ENCODE measurements at regions not wholly inside any gene's neighbourhood (a gene's known extent, or its start where the extent isn't known, plus 50 kb on each side); places are given as distances from the start of the nearest gene placed in this dataset.
A peak's percentile ranks its signal among the peaks of the same experiment; 100 is the strongest.

DNA sequence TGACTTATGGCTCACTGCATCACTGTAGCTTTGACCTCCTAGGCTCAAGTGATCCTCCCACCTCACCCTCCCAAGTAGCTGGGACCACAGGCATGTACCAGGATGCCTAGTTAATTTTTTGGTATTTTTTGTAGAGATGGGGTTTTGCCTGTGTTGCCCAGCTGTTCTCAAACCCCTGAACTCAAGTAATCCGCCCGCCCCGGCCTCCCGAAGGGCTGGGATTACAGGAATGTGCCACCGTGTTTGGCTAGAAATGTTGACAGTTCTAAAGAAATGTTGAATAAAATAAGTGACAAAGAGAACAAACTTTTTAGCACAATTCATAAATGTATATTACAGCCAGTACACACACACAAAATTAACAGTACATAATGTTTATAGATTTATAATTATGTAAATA, 1586.1 kb downstream of the NCAM2 start:
- Mint-ChIP-seq H3K9me3 (no peaks in the 10 kb centered on the region), H3K27me3 (no peaks in the 10 kb centered on the region), H3K4me1 (no peaks in the 10 kb centered on the region), H3K4me3 (no peak overlapping the region), H3K27ac (no peak overlapping the region)
- DNase-seq (no peak), ATAC-seq (no peak)

DNA sequence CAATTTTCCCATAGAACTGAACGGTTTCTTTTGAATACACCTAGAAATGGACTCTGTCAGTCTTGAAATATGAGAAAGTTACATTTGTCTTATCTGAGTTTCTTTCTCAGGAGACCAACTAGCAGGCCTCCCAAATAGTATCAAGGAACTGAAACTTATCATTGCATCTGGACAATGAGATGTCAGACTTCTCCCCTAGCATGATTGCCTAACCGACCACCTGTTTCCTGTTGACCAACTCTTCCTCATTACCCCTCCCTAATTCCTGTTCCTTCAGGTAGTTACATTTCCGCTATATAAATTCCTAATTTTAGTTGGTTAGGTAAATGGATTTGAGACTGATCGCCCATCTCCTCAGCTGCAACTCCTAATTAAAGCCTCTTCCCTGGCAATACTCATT, 1587.3 kb downstream of the NCAM2 start:
- Mint-ChIP-seq H3K4me3 (no peak overlapping the region), H3K4me1 (no peaks in the 10 kb centered on the region), H3K27me3 (no peaks in the 10 kb centered on the region), H3K27ac (no peak overlapping the region), H3K9me3 (no peaks in the 10 kb centered on the region)
- ATAC-seq (no peak), DNase-seq (no peak)

DNA sequence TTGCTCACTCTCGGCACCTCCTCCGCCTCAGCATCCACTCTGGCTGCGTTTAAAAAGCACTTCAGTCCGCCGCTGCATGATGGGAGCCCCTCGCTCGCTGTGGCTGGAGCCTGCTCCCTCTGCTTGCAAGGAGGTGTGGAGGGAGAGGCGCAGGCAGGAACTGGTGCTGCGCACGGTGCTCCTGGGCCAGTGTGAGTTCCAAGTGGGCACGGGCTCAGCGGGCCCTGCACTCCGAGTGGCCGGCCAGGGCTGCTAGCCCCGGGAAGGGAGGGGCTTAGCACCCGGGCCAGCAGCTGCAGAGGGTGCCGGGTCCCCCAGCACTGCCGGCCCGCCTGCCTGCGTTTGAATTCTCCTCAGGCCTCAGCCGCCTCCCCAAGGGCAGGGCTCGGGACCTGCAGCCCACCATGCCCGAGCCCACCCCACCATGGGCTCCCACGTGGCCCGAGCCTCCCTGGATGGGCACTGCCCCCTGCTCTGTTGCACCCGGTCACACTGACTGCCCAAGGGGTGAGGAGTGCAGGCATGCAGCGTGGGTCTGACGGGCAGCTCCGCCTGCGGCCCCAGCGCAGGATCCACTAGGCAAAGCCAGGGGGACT, 1599.5 kb downstream of the NCAM2 start:
- ATAC-seq (peak; percentile 46), DNase-seq (no peak)
- Mint-ChIP-seq H3K4me1 (no peaks in the 10 kb centered on the region), H3K27me3 (no peaks in the 10 kb centered on the region), H3K27ac (no peak overlapping the region), H3K9me3 (no peaks in the 10 kb centered on the region), H3K4me3 (no peak overlapping the region)

DNA sequence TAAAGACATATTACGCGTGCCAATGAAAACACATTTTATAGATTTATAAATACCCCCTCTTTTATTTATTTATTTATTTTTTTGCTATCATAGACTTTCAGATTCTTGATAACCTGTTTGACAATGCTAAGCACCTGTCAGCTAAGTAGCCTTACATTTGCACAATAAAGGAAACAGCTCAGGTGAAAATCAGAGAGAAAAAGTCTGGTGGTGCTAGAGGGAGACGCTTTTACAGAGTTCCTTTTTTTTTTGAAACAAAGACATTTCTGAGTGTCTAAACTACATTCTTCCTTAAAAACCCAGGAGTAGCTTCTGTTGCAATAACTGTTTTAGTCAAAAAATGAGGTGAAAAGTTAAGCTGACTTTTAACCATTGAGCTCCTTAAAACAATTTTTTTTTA, 1611.6 kb downstream of the NCAM2 start:
- Mint-ChIP-seq H3K9me3 (no peaks in the 10 kb centered on the region), H3K4me1 (no peaks in the 10 kb centered on the region), H3K4me3 (no peak overlapping the region), H3K27ac (no peak overlapping the region), H3K27me3 (no peaks in the 10 kb centered on the region)
- ATAC-seq (no peak), DNase-seq (no peak)

DNA sequence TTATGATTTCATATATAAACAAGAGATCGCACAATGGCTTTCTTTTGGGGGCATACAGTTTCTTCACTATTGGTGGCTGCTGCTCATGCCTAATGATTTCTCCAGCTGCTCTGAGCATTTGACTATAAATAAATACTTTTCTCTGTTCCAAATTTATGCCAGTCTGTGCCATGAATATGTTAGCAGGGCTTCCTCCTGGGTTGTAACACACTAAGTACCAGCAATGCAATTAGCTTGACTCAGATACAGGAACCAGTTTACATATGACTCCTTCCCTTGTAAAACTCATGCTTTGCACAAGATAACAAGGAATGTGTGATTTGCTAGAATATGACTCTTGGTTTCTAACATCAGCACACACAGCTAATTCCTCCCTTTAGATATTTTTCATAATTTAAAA, 1629.7 kb downstream of the NCAM2 start:
- Mint-ChIP-seq H3K4me1 (no peaks in the 10 kb centered on the region), H3K27me3 (no peaks in the 10 kb centered on the region)

DNA sequence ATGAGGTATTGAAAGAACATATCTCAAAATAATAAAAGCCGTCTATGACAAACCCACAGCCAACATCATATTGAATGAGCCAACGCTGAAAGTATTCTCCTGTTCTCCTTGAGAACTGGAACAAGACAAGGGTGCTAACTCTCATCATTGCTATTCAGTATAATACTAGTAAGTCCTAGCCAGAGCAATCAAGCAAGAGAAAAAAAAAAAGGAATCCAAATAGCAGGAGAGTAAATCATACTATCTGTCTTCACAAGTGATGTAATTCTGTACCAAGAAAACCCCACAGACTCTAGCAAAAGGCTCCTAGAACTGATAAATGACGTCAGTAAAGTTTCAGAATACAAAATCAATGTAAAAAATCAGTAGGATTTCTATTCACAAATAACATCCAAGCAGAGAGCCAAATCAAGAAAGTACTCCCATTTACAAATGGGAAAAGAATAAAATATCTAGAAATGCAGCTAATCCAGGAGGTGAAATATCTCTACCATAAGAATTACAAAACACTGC, 1632.8 kb downstream of the NCAM2 start:
- Mint-ChIP-seq H3K4me3 (no peak overlapping the region), H3K27me3 (no peaks in the 10 kb centered on the region), H3K4me1 (no peaks in the 10 kb centered on the region), H3K9me3 (no peaks in the 10 kb centered on the region), H3K27ac (no peak overlapping the region)
- ATAC-seq (no peak), DNase-seq (no peak)

More for the DNA sequence above, 1629.7 kb downstream of the NCAM2 start:
- Mint-ChIP-seq H3K9me3 (no peaks in the 10 kb centered on the region), H3K4me3 (no peak overlapping the region), H3K27ac (no peak overlapping the region)
- DNase-seq = no peak
- ATAC-seq = no peak

DNA sequence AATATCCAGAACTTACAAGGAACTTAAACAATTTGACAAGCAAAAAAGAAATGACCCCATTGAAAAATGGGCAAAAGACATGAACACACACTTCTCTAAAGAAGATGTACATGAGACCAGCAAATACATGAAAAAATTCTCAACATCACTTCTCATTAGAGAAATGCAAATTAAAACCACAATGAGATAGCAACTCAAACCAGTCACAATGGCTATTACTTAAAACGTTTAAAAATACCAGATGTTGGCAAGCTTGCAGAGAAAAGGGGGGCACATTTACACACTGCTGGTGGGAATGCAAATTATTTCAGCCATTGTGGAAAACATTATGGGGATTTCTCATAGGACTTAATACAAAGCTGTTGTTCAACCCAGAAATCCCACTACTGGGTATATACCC, 1634.0 kb downstream of the NCAM2 start:
- H3K9me3 Mint-ChIP-seq = no peaks in the 10 kb centered on the region
- ATAC-seq (no peak), DNase-seq (no peak)
- H3K27me3 Mint-ChIP-seq = no peaks in the 10 kb centered on the region
- H3K4me3 Mint-ChIP-seq = no peak overlapping the region
- no peaks in the 10 kb centered on the region for H3K4me1 Mint-ChIP-seq
- no peak overlapping the region for H3K27ac Mint-ChIP-seq

DNA sequence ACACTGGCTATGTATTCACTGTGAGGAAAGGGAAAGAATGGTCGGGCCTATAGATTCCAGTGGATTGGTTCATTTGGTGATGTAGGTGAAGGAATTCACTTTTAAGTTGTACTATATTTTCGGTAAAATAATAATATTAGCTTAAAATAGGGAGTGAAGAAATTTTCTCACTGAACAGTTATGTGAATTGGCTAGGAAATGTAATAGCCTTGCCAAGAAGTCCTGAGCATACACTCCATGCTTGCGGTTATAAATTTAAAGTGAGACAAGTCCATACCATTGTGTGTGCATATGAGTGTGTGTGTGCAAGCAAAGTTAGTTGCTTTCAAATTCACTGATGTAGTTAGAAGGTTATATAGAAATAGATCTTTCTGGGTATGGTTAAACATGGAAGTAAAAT, 1651.0 kb downstream of the NCAM2 start:
- Mint-ChIP-seq H3K9me3 (peaks cover 0 to 5% of the 10 kb centered on the region in 2 donors), H3K27me3 (no peaks in the 10 kb centered on the region), H3K4me1 (no peaks in the 10 kb centered on the region), H3K27ac (no peak overlapping the region), H3K4me3 (no peak overlapping the region)
- DNase-seq (no peak), ATAC-seq (no peak)

DNA sequence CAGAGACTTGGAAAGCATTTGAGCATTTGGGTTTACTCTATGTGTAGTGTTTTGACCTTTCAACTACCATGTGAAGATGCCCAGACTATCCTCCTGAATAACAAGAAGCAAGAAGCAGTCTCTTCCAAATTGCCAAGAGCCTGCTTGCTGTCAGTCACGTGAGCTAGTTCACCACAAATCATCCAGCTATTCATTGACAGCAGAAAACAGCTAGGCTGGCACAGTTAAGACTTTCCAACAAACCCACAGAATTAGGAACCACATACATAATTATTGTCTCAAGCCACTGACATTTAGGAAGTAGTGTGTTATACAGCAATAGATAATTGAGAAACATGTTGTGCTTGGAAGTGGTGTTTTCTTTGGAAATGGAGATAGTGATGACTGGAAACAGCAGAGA, 1652.0 kb downstream of the NCAM2 start:
- Mint-ChIP-seq H3K27ac (no peak overlapping the region), H3K4me3 (no peak overlapping the region), H3K27me3 (no peaks in the 10 kb centered on the region), H3K9me3 (peaks cover 0 to 5% of the 10 kb centered on the region in 2 donors), H3K4me1 (no peaks in the 10 kb centered on the region)
- no peak for ATAC-seq
- DNase-seq = no peak

DNA sequence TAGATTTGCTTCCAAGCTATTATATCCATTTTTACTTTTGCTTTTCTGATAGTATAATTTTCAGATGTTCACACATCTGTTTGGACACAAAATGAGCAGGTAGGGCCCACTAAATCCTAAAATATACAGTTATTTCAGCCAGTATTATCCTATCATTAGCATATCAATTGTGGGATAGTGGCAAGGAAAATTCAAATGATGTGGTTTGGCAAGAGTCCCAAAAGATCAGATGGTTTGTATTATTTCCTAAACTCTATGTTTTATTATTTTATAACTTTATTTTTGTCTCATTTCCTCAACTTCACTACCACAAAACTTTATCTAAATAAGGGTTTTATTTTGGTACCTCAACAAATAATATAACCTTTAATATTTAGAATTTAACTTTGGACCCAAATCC, 1659.6 kb downstream of the NCAM2 start:
- Mint-ChIP-seq H3K27ac (no peak overlapping the region), H3K4me3 (no peak overlapping the region), H3K9me3 (no peaks in the 10 kb centered on the region), H3K4me1 (no peaks in the 10 kb centered on the region), H3K27me3 (no peaks in the 10 kb centered on the region)
- no peak for ATAC-seq
- no peak for DNase-seq

DNA sequence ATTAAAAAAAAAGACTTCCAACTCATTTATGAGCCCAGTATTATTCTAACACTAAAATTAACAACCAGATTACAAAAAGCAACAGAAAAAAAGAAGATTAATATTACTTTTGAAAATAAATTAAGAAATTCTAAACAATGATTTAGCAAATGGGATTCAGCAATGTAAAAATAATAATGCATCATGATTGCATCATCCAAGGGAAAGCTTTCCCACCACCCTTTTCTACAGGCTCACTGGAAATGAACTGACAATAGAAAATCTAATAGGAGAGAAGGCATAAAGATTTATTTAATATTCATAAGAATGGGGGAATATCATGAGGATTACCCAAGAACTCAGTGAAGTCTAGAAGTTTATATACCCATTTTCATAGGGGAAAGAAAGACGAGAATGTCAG, 1671.9 kb downstream of the NCAM2 start:
- H3K9me3 Mint-ChIP-seq = peaks cover 0 to 7% of the 10 kb centered on the region in 2 donors
- H3K27ac Mint-ChIP-seq = no peak overlapping the region
- H3K4me3 Mint-ChIP-seq = no peak overlapping the region
- no peak for ATAC-seq
- H3K27me3 Mint-ChIP-seq = no peaks in the 10 kb centered on the region
- no peaks in the 10 kb centered on the region for H3K4me1 Mint-ChIP-seq
- DNase-seq = no peak

DNA sequence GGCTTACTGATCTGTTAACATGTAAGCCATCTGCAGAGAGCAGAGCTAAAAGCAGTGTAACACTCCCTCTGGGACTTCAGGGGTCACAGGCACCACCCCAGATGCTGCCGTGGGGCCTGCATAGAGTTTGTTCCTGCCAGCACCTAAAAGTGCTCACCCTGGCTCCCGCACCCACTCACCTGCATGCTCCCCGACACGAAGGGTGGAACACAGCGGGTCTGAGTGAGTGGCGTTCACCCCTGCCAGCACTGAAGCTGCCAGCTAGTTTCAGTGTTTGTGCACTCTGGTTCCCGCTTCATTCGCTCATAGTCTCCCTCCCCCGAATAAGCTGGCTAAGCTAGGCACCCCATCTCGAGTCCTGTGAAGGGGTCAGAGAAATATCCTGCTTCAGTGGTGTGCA, 1681.0 kb downstream of the NCAM2 start:
- DNase-seq (no peak), ATAC-seq (no peak)
- H3K27ac Mint-ChIP-seq = no peak overlapping the region
- no peak overlapping the region for H3K4me3 Mint-ChIP-seq
- H3K4me1 Mint-ChIP-seq = no peaks in the 10 kb centered on the region
- H3K27me3 Mint-ChIP-seq = no peaks in the 10 kb centered on the region
- no peaks in the 10 kb centered on the region for H3K9me3 Mint-ChIP-seq

DNA sequence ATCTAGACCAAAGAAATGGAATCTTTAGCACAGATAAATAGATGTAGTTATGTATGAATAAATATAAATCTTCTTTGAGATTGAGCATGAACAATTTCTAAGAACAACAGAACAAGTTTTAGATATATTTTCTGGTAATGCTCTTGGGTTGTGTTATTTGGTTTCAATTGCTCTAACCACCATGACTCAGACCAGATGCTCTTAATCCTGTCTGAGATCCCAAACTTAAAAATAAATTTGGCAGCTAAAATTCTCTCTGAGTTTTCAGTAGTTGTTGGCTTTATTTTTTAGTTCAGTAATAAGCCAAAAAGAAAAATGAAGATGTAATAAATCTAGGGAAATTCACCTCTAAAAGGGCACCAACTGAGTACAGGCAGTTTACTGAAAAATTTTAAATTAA, 1693.4 kb downstream of the NCAM2 start:
- H3K9me3 Mint-ChIP-seq = peaks cover 24 to 32% of the 10 kb centered on the region in 2 donors
- no peaks in the 10 kb centered on the region for H3K4me1 Mint-ChIP-seq
- ATAC-seq = no peak
- no peaks in the 10 kb centered on the region for H3K27me3 Mint-ChIP-seq
- H3K4me3 Mint-ChIP-seq = no peak overlapping the region
- H3K27ac Mint-ChIP-seq = no peak overlapping the region
- no peak for DNase-seq

DNA sequence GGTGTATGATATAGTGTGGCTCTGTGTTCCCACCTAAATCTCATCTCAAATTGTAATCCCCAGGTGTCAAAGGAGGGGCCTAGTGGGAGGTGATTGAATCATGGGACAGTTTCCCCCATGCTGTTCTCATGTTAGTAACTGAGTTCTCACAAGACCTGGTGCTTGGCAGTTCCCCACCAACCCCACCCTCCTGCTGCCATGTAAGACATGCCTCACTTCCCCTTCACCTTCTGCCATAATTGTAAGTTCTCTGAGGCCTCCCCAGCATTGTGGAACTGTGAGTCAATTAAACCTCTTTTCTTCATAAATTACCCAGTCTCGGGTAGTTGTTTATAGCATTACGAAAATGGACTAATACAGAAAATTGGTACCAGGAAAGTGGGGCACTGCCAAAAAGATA, 1705.3 kb downstream of the NCAM2 start:
- Mint-ChIP-seq H3K4me1 (no peaks in the 10 kb centered on the region), H3K9me3 (no peaks in the 10 kb centered on the region), H3K4me3 (no peak overlapping the region), H3K27me3 (no peaks in the 10 kb centered on the region), H3K27ac (no peak overlapping the region)
- ATAC-seq (no peak), DNase-seq (no peak)

DNA sequence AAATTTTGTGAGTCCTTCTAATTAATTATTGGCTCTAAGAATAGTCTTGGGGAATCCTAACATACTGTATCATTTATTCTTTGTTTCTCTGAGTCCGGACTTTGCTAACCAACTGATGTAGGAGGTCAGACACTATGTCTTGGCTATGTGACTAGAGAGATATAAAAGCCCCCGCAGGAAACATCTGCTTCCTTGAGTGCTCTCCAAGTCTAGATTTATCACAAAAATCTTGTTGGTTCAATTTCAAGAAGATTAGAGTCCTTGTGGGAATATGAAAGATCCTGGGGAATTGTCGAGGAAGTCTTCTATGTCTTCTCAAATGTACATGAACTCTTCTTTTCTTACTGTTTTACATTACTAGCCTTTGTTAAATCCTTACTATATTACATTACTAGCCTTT, 1712.5 kb downstream of the NCAM2 start:
- Mint-ChIP-seq H3K27me3 (no peaks in the 10 kb centered on the region), H3K4me3 (no peak overlapping the region), H3K27ac (no peak overlapping the region), H3K4me1 (no peaks in the 10 kb centered on the region), H3K9me3 (no peaks in the 10 kb centered on the region)
- no peak for ATAC-seq
- no peak for DNase-seq

DNA sequence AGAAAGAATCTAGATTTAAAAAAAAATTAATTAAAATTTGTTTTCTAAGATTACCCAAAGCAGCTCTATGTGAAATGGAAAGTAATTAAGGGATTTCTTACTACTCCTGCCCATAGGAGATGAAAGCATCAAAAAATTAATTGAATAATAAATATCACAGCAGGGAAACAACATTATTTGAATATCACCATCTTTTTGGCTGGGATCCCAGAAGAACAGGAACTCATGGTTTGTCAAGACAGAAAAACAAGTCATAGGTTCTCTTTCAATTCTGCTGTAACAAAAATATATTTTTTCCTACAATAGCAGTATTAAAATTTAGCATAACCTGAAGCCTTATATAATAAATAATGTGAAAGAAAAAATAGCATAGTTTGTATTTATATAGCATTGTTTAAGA, 1713.4 kb downstream of the NCAM2 start:
- no peaks in the 10 kb centered on the region for H3K4me1 Mint-ChIP-seq
- H3K27ac Mint-ChIP-seq = no peak overlapping the region
- no peaks in the 10 kb centered on the region for H3K9me3 Mint-ChIP-seq
- ATAC-seq = no peak
- H3K4me3 Mint-ChIP-seq = no peak overlapping the region
- no peak for DNase-seq
- H3K27me3 Mint-ChIP-seq = no peaks in the 10 kb centered on the region

DNA sequence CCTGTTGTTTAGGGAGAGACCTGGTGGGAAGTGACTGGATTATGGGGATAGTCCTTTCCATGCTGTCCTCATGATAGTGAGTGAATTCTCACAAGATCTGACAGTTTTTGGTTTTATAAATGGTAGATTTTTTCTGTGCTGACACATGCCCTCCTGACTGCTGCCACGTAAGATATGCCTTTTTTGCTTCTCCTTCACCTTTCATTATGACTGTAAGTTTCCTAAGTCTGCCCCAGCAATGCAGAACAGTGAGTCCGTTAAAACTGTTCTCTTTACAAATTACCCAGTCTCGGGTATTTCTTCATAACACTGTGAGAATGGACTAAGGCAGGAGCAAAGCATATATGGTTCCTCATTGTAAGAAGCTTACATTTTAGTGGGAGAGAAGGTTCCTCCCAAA, 1727.2 kb downstream of the NCAM2 start:
- Mint-ChIP-seq H3K9me3 (peaks cover 0 to 7% of the 10 kb centered on the region in 2 donors), H3K27ac (no peak overlapping the region), H3K4me1 (no peaks in the 10 kb centered on the region), H3K27me3 (no peaks in the 10 kb centered on the region), H3K4me3 (no peak overlapping the region)
- DNase-seq (no peak), ATAC-seq (no peak)

All from stimulated activated naive CD8-positive, alpha-beta T cell treated with anti-CD3 and anti-CD28 coated beads, Interleukin-15, amount 100 ng/mL, for 72 hours (primary cell).